ENCODE measurements at regions not wholly inside any gene's neighbourhood (a gene's known extent, or its start where the extent isn't known, plus 50 kb on each side); places are given as distances from the start of the nearest gene placed in this dataset.

DNA sequence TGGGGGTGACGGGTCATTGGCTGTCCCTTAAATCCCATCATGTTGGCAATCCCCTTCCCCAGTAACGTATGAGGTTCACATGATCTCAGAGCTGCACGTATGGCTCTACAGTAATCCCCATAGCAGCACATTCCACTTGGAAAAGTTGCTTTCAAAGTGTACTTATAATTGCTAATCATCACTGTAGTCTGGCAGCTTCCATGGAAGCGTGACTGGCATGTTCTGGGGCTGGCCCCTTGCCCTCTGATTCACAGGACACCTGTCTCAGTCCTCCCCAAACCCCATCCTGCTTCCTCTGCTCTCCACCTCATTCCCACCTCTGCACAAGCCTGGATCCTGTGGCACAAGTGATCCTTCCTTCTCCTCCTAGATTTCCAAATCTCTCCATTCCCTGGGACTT is 102.2 kb downstream of the TSEN15 start:
- TF ChIP-seq, protein P1, sequence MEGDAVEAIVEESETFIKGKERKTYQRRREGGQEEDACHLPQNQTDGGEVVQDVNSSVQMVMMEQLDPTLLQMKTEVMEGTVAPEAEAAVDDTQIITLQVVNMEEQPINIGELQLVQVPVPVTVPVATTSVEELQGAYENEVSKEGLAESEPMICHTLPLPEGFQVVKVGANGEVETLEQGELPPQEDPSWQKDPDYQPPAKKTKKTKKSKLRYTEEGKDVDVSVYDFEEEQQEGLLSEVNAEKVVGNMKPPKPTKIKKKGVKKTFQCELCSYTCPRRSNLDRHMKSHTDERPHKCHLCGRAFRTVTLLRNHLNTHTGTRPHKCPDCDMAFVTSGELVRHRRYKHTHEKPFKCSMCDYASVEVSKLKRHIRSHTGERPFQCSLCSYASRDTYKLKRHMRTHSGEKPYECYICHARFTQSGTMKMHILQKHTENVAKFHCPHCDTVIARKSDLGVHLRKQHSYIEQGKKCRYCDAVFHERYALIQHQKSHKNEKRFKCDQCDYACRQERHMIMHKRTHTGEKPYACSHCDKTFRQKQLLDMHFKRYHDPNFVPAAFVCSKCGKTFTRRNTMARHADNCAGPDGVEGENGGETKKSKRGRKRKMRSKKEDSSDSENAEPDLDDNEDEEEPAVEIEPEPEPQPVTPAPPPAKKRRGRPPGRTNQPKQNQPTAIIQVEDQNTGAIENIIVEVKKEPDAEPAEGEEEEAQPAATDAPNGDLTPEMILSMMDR (IDR thresholded peaks at IDR 0.05; ENCODE audit: poor library complexity), result no peak
- TF ChIP-seq EZH2phosphoT487 (IDR thresholded peaks at IDR 0.05; ENCODE audit: low read depth, severe bottlenecking, unreplicated experiment), result no peak

Measured in hepatocyte (in vitro differentiated cells).